HG03064 (cell line): ENCODE measurements at regions not wholly inside any gene's neighbourhood (a gene's known extent, or its start where the extent isn't known, plus 50 kb on each side); places are given as distances from the start of the nearest gene placed in this dataset.
"Not testable (repeated sequence)": the region's sequence is repeated elsewhere in the genome, so short reads cannot be mapped to it uniquely, and the experiment has no call there.

Experiments used
- ATAC-seq: cut with Tn5 transposase; IDR thresholded peaks from one replicate; pipeline ENCODE4 v1.9.1; 2021; ENCODE audit warnings: low read depth; ENCODE audit not compliant: unreplicated experiment

DNA sequence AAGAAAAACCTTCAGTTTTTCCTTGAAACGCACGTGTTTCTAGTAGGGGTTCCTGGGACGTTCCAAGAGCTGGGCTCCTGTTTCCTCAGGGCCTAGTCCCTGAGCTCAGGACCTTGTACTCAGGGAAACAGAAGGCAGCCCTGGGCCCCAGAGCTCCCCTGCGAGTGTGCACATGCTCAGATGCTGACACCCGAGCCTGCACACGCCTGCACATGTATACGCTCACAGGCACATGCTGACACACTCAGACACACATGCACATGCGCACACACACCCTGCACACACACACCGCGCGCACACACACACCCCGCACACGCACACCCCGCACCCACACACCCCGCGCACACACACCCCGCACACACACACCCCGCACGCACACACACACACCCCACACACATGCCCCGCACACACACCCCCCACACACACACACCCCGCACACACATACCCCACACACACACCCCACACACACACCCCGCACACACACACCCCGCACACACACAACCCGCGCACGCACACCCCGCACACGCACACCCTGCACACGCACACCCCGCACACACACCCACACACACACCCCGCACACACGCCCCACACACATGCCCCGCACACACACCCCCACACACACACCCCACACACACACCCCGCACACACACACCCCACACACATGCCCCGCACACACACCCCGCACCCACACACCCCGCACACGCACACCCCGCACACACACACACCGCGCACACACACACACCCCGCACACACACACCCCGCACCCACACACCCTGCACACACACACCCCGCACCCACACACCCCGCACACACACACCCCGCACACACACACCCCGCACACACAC, 52.2 kb downstream of the CALML3 start:
- ATAC-seq: no peak

- ATAC-seq: not testable (repeated sequence)
Measured at GRCh38 chr10:5580038-5580428, 55.3 kb downstream of the CALML3 start.

DNA sequence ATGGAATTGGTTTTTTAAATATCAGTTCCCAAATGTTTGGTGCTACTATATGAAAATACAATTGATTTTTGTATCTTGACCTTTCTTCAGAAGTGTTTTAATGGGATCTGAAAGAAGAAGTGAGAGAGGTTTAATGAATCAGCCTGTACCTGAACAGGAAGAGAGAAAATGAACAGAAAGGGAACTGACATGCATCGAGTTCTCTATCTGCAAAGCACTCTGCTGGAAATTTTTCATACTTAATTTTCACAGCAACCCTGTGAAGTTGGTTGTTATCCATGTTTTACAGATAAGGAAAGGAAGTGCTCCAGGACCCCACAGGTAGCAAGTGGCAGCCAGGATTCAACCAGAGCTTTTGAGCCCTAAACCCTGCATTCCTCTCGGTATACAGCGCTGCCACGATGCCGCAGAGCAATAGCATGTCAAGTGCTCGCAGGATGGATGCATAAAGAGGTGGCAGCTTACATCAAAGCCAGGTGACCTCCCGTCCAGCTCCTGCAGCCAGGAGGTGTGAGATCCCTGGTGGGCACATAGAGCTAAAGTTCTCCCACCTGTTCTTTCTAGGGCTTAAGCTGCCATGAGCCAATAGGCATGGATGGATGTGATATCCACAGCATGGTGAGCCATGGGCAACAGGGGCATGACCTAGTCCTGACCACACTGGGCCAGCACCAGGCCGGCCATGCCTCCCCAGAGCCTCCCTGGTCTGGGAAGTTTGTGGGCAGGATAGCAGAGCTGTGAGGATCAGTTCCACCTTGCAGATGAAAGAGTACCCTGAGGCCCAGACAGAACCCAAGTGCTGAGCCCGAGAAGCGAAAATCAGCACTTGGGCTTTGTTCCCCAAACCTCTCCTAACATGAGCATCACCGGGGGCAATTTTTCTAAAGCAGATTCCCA, 57.2 kb downstream of the CALML3 start:
- ATAC-seq: no peak

GRCh38 chr10:5582736-5583135, 58.0 kb downstream of the CALML3 start:
- ATAC-seq: no peak

DNA sequence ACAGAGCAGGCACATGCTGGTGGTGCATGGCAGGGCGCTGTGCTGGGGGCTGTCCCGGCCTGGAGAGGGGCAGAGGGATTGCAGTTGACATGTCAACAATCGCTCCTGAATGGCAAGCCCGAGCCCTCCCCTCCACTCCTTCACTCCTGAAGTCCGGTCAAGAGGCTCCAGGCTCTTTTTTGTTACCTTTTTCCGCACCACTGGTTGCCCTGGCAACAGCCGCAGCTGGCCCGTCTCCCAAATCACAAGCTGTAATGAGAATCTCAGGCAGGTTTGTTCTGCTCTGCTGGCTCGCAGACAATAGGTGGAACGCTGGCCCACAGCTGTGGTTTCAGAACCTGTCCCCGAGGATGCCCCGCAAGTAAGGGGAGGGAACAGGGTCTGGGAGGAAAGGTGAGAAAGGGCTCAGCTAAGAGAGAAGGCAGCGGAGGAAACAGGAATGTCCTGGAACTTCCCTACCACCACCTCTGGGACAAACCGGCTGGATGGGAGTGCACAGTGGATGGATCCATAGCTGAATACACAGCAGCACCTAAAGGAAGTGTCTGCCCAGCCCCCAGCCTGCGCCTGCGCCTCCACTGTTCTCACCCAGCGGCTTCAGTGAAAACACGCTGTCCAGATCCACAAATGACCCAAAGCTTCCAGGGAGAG, 58.9 kb downstream of the CALML3 start:
- ATAC-seq: peak; percentile 46

GRCh38 chr10:5584895-5585516, 60.2 kb downstream of the CALML3 start:
- no peak for ATAC-seq

DNA sequence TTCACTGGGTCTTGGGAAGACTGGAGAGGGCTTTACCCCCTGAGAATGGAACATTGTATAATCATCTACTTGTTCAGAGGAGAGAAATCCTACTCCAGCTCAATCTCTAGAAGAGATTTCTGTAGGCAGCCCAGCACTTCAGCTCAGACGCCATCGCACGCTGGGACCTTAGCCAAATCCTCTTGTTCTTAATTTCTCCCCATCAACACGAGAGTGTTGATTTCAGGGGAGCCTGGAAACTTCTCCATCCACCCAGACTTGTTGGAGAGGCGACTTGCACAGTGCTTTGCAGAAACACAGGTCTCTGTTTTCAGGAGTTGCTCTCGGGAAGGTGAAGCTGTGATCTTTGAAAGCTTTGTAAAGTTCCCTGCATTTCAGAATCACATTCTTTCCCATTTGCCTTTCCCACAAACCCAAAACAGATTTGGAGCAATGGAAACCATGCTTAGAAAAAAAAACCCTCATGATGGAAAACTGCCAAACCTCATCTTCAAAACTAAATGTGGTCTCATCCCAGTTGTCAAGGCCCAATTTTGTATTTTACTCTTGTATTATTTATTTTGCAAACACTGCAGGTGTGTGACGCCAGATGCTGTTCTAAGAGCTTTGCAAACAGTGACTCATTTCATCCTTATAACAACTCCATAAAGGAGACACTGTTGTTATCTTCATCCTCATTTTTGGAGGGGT, 60.9 kb downstream of the CALML3 start:
- ATAC-seq: no peak

GRCh38 chr10:5587151-5588079, 62.7 kb downstream of the CALML3 start:
- no peak for ATAC-seq

GRCh38 chr10:5588080-5588453, 63.3 kb downstream of the CALML3 start:
- no peak for ATAC-seq

DNA sequence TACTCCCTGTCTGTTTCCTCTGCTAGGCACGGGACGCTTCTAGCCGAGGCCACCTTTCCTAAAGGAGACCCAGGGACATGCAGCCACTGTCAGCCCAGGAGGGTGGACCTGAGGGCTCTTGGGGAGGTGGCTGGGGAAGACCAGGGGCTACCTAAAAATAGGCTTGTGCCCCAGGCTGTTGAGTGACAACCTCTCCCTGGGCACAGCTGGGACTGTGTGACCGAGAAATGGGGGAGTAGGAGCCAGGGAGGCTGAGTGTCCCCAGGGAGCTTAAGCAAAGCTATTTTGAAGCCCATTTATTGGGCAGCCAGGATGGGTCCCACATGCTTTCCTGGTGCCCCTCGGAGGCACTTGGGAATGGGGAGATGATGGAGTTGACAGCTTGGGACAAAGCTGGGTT, 63.8 kb downstream of the CALML3 start:
- no peak for ATAC-seq
